Left lobe of liver (tissue), 2 donors: ENCODE measurements at regions not wholly inside any gene's neighbourhood (a gene's known extent, or its start where the extent isn't known, plus 50 kb on each side); places are given as distances from the start of the nearest gene placed in this dataset.
"Not testable (repeated sequence)": the region's sequence is repeated elsewhere in the genome, so short reads cannot be mapped to it uniquely, and the experiment has no call there.

Experiments used
- ATAC-seq: fragments of 200-7000 bp; cut with Tn5 transposase; one replicate; pipeline ENCODE4 v1.9.1; 2020; ENCODE audit warnings: mild to moderate bottlenecking, moderate library complexity
- DNase-seq: peaks from one replicate; pipeline ENCODE4 v3.0.0-alpha.2; 2020; ENCODE audit warnings: low spot score
- donor health status: DM: no; HTN: no; CAD: no; lungs with moderate emphysema.
- donor health status: DM: no; HTN: yes; CAD: no.

GRCh38 chr2:94576486-94576885 is 294.7 kb upstream of the TEKT4 start:
- not testable (repeated sequence) for DNase-seq, ATAC-seq

- not testable (repeated sequence) for DNase-seq, ATAC-seq
Observed at GRCh38 chr2:94577160-94577559, 294.1 kb upstream of the TEKT4 start.

GRCh38 chr2:94579221-94579620 is 292.0 kb upstream of the TEKT4 start:
- not testable (repeated sequence) for DNase-seq, ATAC-seq

- DNase-seq, ATAC-seq: not testable (repeated sequence)
Observed at GRCh38 chr2:94583081-94583723, 288.0 kb upstream of the TEKT4 start.

GRCh38 chr2:94584569-94584968 is 286.7 kb upstream of the TEKT4 start:
- not testable (repeated sequence) for ATAC-seq, DNase-seq

- ATAC-seq, DNase-seq: not testable (repeated sequence)
Observed at GRCh38 chr2:94586032-94586982, 284.9 kb upstream of the TEKT4 start.

GRCh38 chr2:94587042-94587441 is 284.2 kb upstream of the TEKT4 start:
- ATAC-seq, result not testable (repeated sequence)

GRCh38 chr2:94594019-94594836 is 277.0 kb upstream of the TEKT4 start:
- peak; percentile 82 for DNase-seq
- ATAC-seq, result peak; percentile 20

More at GRCh38 chr2:94587042-94587441, 284.2 kb upstream of the TEKT4 start:
- DNase-seq, result not testable (repeated sequence)

- ATAC-seq, result not testable (repeated sequence)
- peak; percentile 69 for DNase-seq
Observed at GRCh38 chr2:94595956-94596355, 275.3 kb upstream of the TEKT4 start.

- DNase-seq (peak; percentile 92), ATAC-seq (peak; percentile 38)
Observed at GRCh38 chr2:94598075-94598713, 273.0 kb upstream of the TEKT4 start.

- ATAC-seq, DNase-seq: not testable (repeated sequence)
Observed at GRCh38 chr2:94600929-94601328, 270.3 kb upstream of the TEKT4 start.

GRCh38 chr2:94602466-94602865 is 268.8 kb upstream of the TEKT4 start:
- DNase-seq (no peak), ATAC-seq (no peak)

- no peak for DNase-seq
- no peak for ATAC-seq
Observed at GRCh38 chr2:94622113-94622618, 249.1 kb upstream of the TEKT4 start.

- ATAC-seq, DNase-seq: not testable (repeated sequence)
Observed at GRCh38 chr2:94628953-94629352, 242.3 kb upstream of the TEKT4 start.

GRCh38 chr2:94641397-94641796 is 229.8 kb upstream of the TEKT4 start:
- ATAC-seq, DNase-seq: not testable (repeated sequence)

- DNase-seq, ATAC-seq: not testable (repeated sequence)
Observed at GRCh38 chr2:94652131-94652530, 219.1 kb upstream of the TEKT4 start.

- not testable (repeated sequence) for DNase-seq, ATAC-seq
Observed at GRCh38 chr2:94669858-94670257, 201.4 kb upstream of the TEKT4 start.

GRCh38 chr2:94694236-94694635 is 177.0 kb upstream of the TEKT4 start:
- not testable (repeated sequence) for DNase-seq, ATAC-seq

GRCh38 chr2:94708982-94709381 is 162.2 kb upstream of the TEKT4 start:
- ATAC-seq, DNase-seq: not testable (repeated sequence)

GRCh38 chr2:94725543-94725942 is 145.7 kb upstream of the TEKT4 start:
- DNase-seq (no peak), ATAC-seq (no peak)
